ENCODE measurements at regions not wholly inside any gene's neighbourhood (a gene's known extent, or its start where the extent isn't known, plus 50 kb on each side); places are given as distances from the start of the nearest gene placed in this dataset.

GRCh38 chr2:217631115-217631514 lies 371.7 kb downstream of the TNS1 start:
- Histone ChIP-seq H3K4me3 (ENCODE audit: low read depth, low read length) (no peak overlapping the region), H3K9me3 (ENCODE audit: severe bottlenecking) (no peaks in the 10 kb centered on the region), H3K36me3 (no peaks in the 10 kb centered on the region), H3K27ac (no peak overlapping the region), H3K27me3 (ENCODE audit: insufficient read depth, low read depth, severe bottlenecking) (no peaks in the 10 kb centered on the region)
- TF ChIP-seq CTCF (IDR thresholded peaks at IDR 0.05; ENCODE audit: low read depth, low read length), result no peak
- DNase-seq, result peak; percentile 62

GRCh38 chr2:217629347-217629746 lies 373.4 kb downstream of the TNS1 start:
- H3K27me3 ChIP-seq (ENCODE audit: insufficient read depth, low read depth, severe bottlenecking), result no peaks in the 10 kb centered on the region

DNA sequence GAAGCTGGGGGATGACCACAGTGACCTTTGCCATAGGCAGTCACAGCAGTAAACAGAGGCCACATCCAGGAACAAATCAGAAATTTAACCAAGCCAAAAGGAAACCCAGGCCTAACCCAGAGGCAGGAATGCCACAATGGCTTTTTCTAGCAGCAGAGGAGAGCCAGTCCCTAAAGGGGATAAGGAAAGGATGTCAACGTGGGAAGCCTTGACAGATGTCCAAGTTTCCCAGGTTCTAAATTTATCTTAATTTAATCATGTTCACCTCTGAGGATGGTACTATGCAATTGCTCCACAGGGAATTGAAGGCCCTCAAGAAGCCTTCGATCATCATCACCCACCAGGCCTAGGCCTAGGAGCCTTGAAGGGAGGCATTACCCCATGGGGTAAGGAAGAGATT lies 374.7 kb downstream of the TNS1 start:
- Histone ChIP-seq H3K9me3 (ENCODE audit: severe bottlenecking) (no peaks in the 10 kb centered on the region), H3K36me3 (no peaks in the 10 kb centered on the region), H3K27ac (no peak overlapping the region), H3K27me3 (ENCODE audit: insufficient read depth, low read depth, severe bottlenecking) (no peaks in the 10 kb centered on the region), H3K4me3 (ENCODE audit: low read depth, low read length) (no peak overlapping the region)
- no peak for DNase-seq
- TF ChIP-seq CTCF (IDR thresholded peaks at IDR 0.05; ENCODE audit: low read depth, low read length), result no peak

More at GRCh38 chr2:217629347-217629746, 373.4 kb downstream of the TNS1 start:
- H3K27ac ChIP-seq, result no peak overlapping the region
- H3K9me3 ChIP-seq (ENCODE audit: severe bottlenecking), result no peaks in the 10 kb centered on the region
- H3K4me3 ChIP-seq (ENCODE audit: low read depth, low read length), result no peak overlapping the region
- H3K36me3 ChIP-seq, result no peaks in the 10 kb centered on the region
- TF ChIP-seq CTCF (IDR thresholded peaks at IDR 0.05; ENCODE audit: low read depth, low read length), result no peak
- DNase-seq, result no peak

- TF ChIP-seq CTCF (IDR thresholded peaks at IDR 0.05; ENCODE audit: low read depth, low read length), result no peak
- H3K27ac ChIP-seq, result no peak overlapping the region
- no peaks in the 10 kb centered on the region for H3K27me3 ChIP-seq (ENCODE audit: insufficient read depth, low read depth, severe bottlenecking)
- H3K4me3 ChIP-seq (ENCODE audit: low read depth, low read length), result no peak overlapping the region
- no peaks in the 10 kb centered on the region for H3K36me3 ChIP-seq
- H3K9me3 ChIP-seq (ENCODE audit: severe bottlenecking), result no peaks in the 10 kb centered on the region
- DNase-seq, result no peak
Measured at GRCh38 chr2:217626926-217627325, 375.9 kb downstream of the TNS1 start.

DNA sequence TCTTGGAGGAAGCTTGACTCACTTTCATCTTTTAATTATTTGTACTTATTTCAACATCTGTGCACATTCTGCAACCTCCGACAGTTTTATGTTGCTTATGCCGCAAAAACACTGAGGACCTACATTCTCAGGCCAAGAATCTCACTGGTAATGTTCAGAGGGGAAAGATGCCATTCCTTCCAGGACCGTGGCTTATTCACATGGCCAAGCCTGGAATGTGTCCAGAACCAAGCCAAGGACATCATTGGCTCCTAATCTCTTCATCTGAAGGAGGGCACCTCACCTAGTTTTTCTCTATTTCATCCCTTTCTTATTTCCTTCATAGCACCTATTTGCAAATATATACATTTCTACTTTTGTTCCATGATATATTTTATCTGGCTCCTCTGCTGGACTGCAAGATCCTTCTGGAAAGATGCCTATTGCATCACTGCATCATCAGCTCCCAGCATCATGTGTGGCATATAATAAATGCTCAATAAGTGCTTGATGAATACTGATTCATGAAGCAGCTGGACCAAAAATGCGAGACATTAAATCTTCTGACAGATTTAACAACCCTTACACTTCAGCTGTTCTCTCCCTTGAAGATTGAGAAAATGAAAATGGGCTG lies 377.1 kb downstream of the TNS1 start:
- H3K36me3 ChIP-seq, result no peaks in the 10 kb centered on the region
- H3K27ac ChIP-seq, result no peak overlapping the region
- H3K4me3 ChIP-seq (ENCODE audit: low read depth, low read length), result no peak overlapping the region
- H3K9me3 ChIP-seq (ENCODE audit: severe bottlenecking), result no peaks in the 10 kb centered on the region
- DNase-seq, result no peak
- TF ChIP-seq CTCF (IDR thresholded peaks at IDR 0.05; ENCODE audit: low read depth, low read length), result no peak
- H3K27me3 ChIP-seq (ENCODE audit: insufficient read depth, low read depth, severe bottlenecking), result no peaks in the 10 kb centered on the region

All from WERI-Rb-1 (cell line).